Natural killer cell treated with Interleukin-12 subunit alpha and Interleukin-12 subunit beta and Interleukin-15 and Interleukin-18, amount 100 ng/mL, for 72 hours (primary cell): ENCODE measurements at regions not wholly inside any gene's neighbourhood (a gene's known extent, or its start where the extent isn't known, plus 50 kb on each side); places are given as distances from the start of the nearest gene placed in this dataset.

Experiments
- ATAC-seq, 2 donors: fragments of 150-1000 bp; cut with Tn5 transposase in 1 of 2; sonication (Bioruptor Pico), chemical (Tn5 transposase) in 1 of 2; 2 replicates each; pipeline ENCODE4 v1.10.0; 2021
- DNase-seq: peaks from one replicate; pipeline ENCODE4 v3.0.0; 2022; ENCODE audit warnings: low spot score
- H3K27ac Mint-ChIP-seq, 2 donors: 1 replicate in 1 of 2; 2 replicates in 1 of 2; pipeline ENCODE4 v1.8.0; 2022; ENCODE audit warnings: mixed read lengths in 2 of 2, mild to moderate bottlenecking in 1 of 2, moderate library complexity in 1 of 2
- H3K27me3 Mint-ChIP-seq, 2 donors: 1 replicate in 1 of 2; 2 replicates in 1 of 2; pipeline ENCODE4 v1.8.0; 2022; ENCODE audit warnings: mixed read lengths in 2 of 2
- H3K36me3 Mint-ChIP-seq: one replicate; pipeline ENCODE4 v1.8.0; 2022; ENCODE audit warnings: mixed read lengths
- H3K4me1 Mint-ChIP-seq, 2 donors: 1 replicate in 1 of 2; 2 replicates in 1 of 2; pipeline ENCODE4 v1.8.0; 2022; ENCODE audit warnings: low read depth in 2 of 2, mixed read lengths in 2 of 2, mild to moderate bottlenecking in 1 of 2
- H3K4me3 Mint-ChIP-seq: one replicate; pipeline ENCODE4 v1.8.0; 2022; ENCODE audit warnings: mixed read lengths
- H3K9me3 Mint-ChIP-seq: 2 replicates; pipeline ENCODE4 v1.8.0; 2022; ENCODE audit warnings: mixed read lengths

DNA sequence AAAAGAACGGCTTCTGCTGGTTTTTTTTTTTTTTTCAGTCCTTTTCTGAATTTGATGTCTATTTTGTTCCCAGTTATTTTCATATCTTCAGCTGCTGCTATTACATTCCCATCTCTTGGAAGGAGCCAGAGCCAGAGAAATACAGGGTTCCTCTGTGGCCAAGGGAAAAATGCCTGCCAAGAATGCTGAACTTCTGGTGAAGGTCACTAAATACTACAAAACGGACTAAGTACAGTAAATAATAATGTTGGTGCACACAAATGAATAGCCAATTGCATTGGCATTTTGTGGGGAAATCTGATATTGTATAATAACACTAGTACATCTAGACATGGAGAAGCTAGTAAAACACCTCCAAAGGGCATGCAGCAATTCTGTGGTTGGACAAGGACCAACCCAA lies 56.3 kb upstream of the ZEB1 start:
- no peaks in the 10 kb centered on the region for H3K4me1 Mint-ChIP-seq
- no peak overlapping the region for H3K27ac Mint-ChIP-seq
- DNase-seq (no peak), ATAC-seq (no peak)
- no peaks in the 10 kb centered on the region for H3K36me3 Mint-ChIP-seq
- no peak overlapping the region for H3K4me3 Mint-ChIP-seq
- no peaks in the 10 kb centered on the region for H3K9me3 Mint-ChIP-seq
- peaks cover 4 to 15% of the 10 kb centered on the region in 2 donors for H3K27me3 Mint-ChIP-seq

- H3K4me1 Mint-ChIP-seq: no peaks in the 10 kb centered on the region
- ATAC-seq: no peak
- H3K27ac Mint-ChIP-seq: no peak overlapping the region
- no peak for DNase-seq
- no peak overlapping the region for H3K4me3 Mint-ChIP-seq
- no peaks in the 10 kb centered on the region for H3K9me3 Mint-ChIP-seq
- peaks cover 2 to 6% of the 10 kb centered on the region in 2 donors for H3K27me3 Mint-ChIP-seq
- no peaks in the 10 kb centered on the region for H3K36me3 Mint-ChIP-seq
These were observed 55.1 kb upstream of the ZEB1 start for GRCh38 chr10:31263903-31264302.

DNA sequence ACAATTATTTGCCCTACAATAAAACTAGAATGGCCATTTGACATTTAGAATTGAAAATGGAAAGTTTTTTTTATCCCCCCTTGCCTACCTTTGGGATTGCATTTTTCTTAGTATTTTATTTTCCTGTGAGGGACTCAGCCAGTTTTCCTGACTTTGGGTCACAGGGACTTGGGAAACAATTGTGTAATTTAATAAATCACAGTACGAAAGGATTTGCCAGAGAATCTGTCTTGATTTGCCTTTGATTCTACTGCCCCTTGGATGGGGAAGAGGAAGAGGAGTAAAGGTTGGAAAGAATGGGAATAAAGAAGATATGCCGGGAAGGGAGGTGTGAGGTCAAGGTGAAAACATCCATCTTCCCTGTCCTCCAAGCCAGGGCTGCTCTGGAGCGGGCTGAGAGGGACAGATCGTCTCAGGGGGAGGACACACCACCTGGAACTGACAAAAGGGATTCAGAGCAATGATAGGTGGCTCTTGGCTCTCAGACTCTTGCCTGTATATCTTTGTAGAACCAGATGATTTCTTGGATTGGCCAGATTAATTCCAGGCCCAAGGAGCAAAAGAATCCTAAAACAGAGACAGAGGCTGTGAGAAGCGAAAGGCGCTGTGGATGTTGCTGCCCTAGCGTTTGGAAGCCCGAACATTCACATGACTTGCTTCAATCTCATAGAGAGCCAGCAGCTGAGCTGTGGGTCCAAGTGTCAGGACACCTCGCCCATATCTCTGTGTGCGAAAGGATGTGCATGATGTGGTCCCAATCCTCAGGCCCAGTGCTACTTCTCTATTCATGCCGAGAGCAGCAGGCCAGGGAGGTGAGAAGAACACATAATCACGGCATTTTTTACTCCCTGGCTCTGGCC lies 50.3 kb upstream of the ZEB1 start:
- no peaks in the 10 kb centered on the region for H3K9me3 Mint-ChIP-seq
- no peak overlapping the region for H3K27ac Mint-ChIP-seq
- H3K4me3 Mint-ChIP-seq: no peak overlapping the region
- DNase-seq (no peak), ATAC-seq (no peak)
- no peaks in the 10 kb centered on the region for H3K4me1 Mint-ChIP-seq
- H3K36me3 Mint-ChIP-seq: no peaks in the 10 kb centered on the region
- H3K27me3 Mint-ChIP-seq: peaks cover 3 to 14% of the 10 kb centered on the region in 2 donors
